ENCODE measurements at regions not wholly inside any gene's neighbourhood (a gene's known extent, or its start where the extent isn't known, plus 50 kb on each side); places are given as distances from the start of the nearest gene placed in this dataset.
"Not testable (repeated sequence)": the region's sequence is repeated elsewhere in the genome, so short reads cannot be mapped to it uniquely, and the experiment has no call there.

GRCh38 chr18:72965616-72966015 lies 97.8 kb upstream of the NETO1 start:
- peaks cover 22% of the 10 kb centered on the region for H3K9me3 Mint-ChIP-seq
- H3K36me3 Mint-ChIP-seq, result no peaks in the 10 kb centered on the region
- CTCF ChIA-PET, result no interaction called here
- H3K4me3 Mint-ChIP-seq, result no peak overlapping the region
- H3K4me1 Mint-ChIP-seq, result no peaks in the 10 kb centered on the region
- DNase-seq, result no peak
- no peak overlapping the region for H3K27ac Mint-ChIP-seq
- no peaks in the 10 kb centered on the region for H3K27me3 Mint-ChIP-seq

DNA sequence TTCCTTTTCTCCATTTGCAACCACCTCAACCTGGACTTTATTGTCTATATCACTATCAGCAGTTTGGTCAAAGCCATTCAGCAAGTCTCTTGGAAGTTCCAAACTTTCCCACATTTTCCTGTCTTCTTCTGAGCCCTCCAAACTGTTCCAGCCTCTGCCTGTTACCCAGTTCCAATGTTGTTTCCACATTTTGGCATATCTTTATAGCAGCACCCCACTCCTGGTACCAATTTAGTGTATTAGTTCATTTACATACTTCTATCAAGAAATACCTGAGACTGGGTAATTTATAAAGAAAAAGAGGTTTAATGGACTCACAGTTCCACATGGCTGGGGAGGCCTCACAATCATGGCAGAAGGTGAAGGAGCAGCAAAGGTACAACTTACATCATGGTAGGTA lies 90.4 kb upstream of the NETO1 start:
- CTCF ChIA-PET, DNase-seq, H3K27ac Mint-ChIP-seq, H3K4me3 Mint-ChIP-seq, H3K36me3 Mint-ChIP-seq, H3K4me1 Mint-ChIP-seq, H3K27me3 Mint-ChIP-seq: not testable (repeated sequence)
- H3K9me3 Mint-ChIP-seq, result peaks cover 35% of the 10 kb centered on the region

GRCh38 chr18:72948439-72948838 lies 80.7 kb upstream of the NETO1 start:
- no peak for DNase-seq
- H3K4me3 Mint-ChIP-seq, result no peak overlapping the region
- no peaks in the 10 kb centered on the region for H3K9me3 Mint-ChIP-seq
- H3K27me3 Mint-ChIP-seq, result no peaks in the 10 kb centered on the region
- CTCF ChIA-PET, result no interaction called here
- no peaks in the 10 kb centered on the region for H3K36me3 Mint-ChIP-seq
- no peak overlapping the region for H3K27ac Mint-ChIP-seq
- H3K4me1 Mint-ChIP-seq, result no peaks in the 10 kb centered on the region

- no peak for DNase-seq
- CTCF ChIA-PET, result no interaction called here
These were observed 75.0 kb upstream of the NETO1 start for GRCh38 chr18:72942766-72943165.

GRCh38 chr18:72940986-72941385 lies 73.2 kb upstream of the NETO1 start:
- no peak overlapping the region for H3K27ac Mint-ChIP-seq
- CTCF ChIA-PET, result no interaction called here
- H3K4me3 Mint-ChIP-seq, result no peak overlapping the region
- no peaks in the 10 kb centered on the region for H3K27me3 Mint-ChIP-seq
- DNase-seq, result no peak
- H3K9me3 Mint-ChIP-seq, result peaks cover 1% of the 10 kb centered on the region
- H3K4me1 Mint-ChIP-seq, result no peaks in the 10 kb centered on the region
- H3K36me3 Mint-ChIP-seq, result no peaks in the 10 kb centered on the region

More at GRCh38 chr18:72942766-72943165, 75.0 kb upstream of the NETO1 start:
- H3K9me3 Mint-ChIP-seq, result peaks cover 1% of the 10 kb centered on the region
- no peak overlapping the region for H3K4me3 Mint-ChIP-seq
- H3K27ac Mint-ChIP-seq, result no peak overlapping the region
- H3K4me1 Mint-ChIP-seq, result no peaks in the 10 kb centered on the region
- H3K27me3 Mint-ChIP-seq, result no peaks in the 10 kb centered on the region
- no peaks in the 10 kb centered on the region for H3K36me3 Mint-ChIP-seq

DNA sequence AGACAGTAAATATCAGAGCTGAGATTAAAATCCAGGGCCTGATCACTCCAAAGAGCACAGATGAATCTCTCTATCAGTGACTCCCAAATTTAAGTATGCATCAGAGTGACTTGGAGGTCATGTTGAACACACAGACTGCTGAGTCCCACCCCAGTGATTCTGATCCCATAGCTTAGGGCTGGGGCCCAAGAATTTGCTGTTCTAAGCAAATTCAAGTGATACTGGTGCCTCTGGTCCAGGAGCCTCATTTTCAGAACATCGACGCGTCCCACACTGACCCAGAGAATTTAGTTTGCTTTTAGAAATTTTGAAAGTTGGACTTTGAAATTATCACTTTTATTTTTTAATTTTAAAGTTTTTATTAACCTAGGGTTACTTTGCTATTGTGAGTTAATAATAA lies 72.7 kb upstream of the NETO1 start:
- Mint-ChIP-seq H3K9me3 (peaks cover 1% of the 10 kb centered on the region), H3K27ac (no peak overlapping the region), H3K4me3 (no peak overlapping the region), H3K4me1 (no peaks in the 10 kb centered on the region), H3K27me3 (no peaks in the 10 kb centered on the region), H3K36me3 (no peaks in the 10 kb centered on the region)
- DNase-seq, result no peak
- CTCF ChIA-PET, result no interaction called here

DNA sequence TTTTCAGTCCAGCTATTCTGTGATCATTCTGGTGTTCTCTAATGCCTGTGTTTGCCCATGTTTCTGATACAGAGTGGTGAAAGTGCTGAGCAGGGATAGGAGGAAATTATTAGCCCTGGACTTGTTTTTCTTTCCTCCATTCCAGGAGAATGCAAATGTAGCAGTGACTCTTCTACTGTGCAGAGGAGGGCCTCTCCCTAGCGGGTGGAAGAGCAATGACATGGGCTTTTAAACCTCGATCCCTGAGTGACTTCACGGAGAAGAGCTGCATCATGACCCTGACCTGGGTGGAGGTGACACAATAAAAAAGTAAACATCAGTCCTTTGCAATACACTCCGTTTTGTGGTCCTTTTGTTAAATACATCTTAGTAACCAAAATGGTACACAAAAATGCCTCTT lies 68.0 kb upstream of the NETO1 start:
- no peaks in the 10 kb centered on the region for H3K27me3 Mint-ChIP-seq
- DNase-seq, result no peak
- H3K27ac Mint-ChIP-seq, result no peak overlapping the region
- H3K4me3 Mint-ChIP-seq, result no peak overlapping the region
- CTCF ChIA-PET, result no interaction called here
- peaks cover 1% of the 10 kb centered on the region for H3K9me3 Mint-ChIP-seq
- no peaks in the 10 kb centered on the region for H3K36me3 Mint-ChIP-seq
- no peaks in the 10 kb centered on the region for H3K4me1 Mint-ChIP-seq

- Mint-ChIP-seq H3K4me1 (no peaks in the 10 kb centered on the region), H3K27ac (no peak overlapping the region), H3K36me3 (no peaks in the 10 kb centered on the region), H3K4me3 (no peak overlapping the region), H3K9me3 (peaks cover 15% of the 10 kb centered on the region), H3K27me3 (no peaks in the 10 kb centered on the region)
- CTCF ChIA-PET, result no interaction called here
- DNase-seq, result no peak
These were observed 55.1 kb upstream of the NETO1 start for GRCh38 chr18:72922895-72923294.

All from activated naive CD4-positive, alpha-beta T cell treated with anti-CD3 and anti-CD28 coated beads, Interleukin-2, amount 10 ng/mL, durations not matched to agents 7 days and 5 days (primary cell).